ENCODE measurements at regions not wholly inside any gene's neighbourhood (a gene's known extent, or its start where the extent isn't known, plus 50 kb on each side); places are given as distances from the start of the nearest gene placed in this dataset.
"Not testable (repeated sequence)": the region's sequence is repeated elsewhere in the genome, so short reads cannot be mapped to it uniquely, and the experiment has no call there.

DNA sequence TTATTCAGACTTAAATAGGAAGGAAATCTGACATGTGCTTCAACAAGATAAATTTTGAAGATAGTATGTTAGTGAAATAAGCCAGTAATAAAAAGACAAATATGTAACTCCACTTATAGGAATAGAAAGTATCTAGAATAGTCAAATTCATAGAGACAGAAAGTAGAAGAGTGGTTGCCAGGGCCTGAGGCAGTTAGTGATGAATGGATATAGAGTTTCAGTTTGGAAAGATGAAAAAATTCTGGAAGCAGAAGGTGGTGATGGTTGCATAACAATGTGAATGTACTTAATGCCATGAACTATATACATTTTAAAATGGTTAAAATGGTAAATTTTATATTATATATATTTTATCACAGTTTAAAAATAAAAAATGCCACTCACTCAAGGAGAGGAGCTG lies 54.3 kb downstream of the HAND2 start:
- no peak for ATAC-seq

DNA sequence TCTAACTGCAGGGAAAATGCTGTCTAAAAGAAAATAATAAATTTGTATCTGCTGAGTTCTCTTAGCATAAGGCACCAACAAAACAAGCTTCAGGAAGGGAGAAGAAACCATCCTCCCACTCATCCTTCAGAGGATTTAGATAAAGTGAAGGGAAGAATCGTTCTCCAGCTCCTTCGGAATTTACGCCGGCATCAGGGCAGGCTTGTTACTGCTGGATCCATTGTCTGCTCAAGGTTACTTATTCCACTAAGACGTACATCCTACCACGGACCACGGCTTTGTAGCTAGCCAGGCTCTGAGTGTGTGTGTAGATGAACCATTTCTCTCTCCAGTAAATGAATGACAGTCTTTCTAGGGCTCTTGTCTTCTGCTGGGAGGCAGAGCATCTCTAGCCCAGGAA lies 60.4 kb downstream of the HAND2 start:
- no peak for ATAC-seq

DNA sequence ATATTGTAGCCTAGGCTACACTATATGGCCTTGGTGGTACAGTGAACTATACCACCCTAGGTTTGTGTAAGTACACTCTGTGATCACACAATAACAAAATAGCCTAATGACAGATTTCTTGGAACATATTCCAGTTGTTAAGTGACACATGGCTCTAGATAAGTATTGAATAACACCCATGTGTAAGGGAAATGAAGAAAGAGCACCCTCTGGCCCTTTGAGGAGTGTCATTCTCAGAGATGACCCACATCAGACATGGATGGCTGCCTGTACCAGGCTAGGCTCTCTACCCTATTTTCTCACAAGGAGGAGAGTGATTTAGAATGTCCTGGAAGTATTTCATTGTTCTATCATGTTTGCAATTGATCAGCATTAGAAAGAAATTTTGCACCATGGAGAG lies 61.7 kb downstream of the HAND2 start:
- no peak for ATAC-seq

DNA sequence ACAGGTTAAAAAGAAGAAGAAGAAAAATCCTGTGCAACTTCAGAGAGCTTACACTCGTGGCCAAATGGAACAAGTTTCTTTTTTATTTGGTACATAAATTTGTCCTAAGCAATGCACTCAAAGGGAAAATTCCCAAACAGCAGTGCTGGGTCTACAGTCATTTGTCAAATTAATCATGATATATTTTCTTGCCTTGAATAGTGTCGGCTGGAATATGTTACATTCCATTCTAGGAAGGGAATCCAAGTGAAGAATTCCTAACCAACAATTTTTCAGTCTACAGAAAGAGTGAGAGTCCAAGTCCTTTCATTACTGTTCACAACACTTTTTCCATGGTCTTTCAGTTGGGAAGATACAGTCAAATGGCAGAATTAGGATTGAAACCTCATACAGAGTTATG lies 63.9 kb downstream of the HAND2 start:
- ATAC-seq: no peak

DNA sequence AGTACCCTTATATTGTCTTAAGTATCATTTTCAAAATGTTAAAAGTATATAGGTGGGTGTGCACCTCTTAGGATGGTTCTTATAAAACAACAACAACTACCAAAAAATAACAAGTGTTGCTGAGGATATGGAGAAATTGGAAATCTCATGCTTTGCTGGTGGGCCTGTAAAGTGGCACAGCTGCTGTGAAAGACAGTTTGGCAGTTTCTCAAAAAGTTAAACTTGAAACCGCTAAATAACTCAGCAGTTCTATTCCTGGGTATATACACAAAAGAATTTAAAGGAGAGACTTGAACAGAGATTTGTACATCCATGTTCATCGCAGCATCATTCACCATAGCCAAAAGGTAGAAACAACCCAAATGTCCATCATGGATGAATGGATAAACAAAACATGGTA lies 65.5 kb downstream of the HAND2 start:
- no peak for ATAC-seq

DNA sequence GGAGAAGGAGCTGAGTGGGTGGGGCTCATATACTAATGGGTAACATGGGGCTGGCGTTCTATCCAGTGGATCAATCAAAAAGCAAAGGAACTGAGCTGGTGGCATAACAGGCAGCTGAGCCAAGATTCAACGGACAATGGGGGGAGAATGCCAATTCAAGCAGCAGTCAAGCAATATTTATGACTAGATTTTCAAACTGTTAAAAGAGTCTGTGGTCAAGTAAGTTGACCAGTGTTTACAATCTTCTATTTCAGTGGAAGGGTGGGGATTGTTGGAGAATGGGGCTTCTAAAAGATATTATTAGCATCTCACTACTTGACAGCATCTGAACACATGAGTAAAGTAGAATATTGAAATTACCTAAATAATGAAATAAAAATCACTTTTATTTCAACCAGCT lies 64.9 kb upstream of the SCRG1 start:
- ATAC-seq: no peak

DNA sequence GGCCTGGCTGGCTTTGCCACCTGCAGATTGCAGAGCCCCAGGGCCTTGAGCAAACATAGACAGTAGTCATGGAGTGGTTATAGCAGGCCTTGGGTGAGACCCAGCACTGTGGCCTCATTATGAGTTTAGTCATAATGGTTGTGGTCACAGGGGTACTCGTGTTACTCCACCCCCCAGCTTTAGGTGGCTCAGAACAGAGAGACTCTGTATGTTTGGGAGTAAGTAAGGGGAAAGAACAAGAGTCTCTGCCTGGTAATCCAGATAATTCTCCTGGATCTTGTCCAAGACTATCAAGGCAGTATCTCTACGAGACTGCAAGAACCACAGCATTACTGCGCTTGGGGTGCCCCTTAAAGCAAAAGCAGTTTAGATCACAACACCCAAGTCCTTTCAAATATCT lies 62.3 kb upstream of the SCRG1 start:
- peak in 1 of 2 donors; percentile 9 for ATAC-seq

DNA sequence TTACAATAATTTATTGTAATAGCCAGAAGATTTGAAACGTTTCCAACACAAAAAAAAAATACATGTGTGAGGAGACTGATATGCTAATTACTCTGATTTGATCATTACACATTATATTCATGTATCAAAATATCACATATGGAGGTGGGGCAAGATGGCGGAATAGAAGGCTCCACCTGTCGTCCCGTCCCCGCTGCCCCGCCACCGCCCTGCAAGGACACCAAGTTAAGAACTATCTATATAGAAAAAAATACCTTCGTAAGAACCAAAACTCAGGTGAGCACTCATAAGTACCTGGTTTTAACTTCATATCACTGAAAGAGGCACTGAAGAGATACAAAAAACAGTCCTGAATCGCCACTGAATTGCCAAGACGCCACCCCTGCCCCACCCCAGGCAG lies 60.9 kb upstream of the SCRG1 start:
- ATAC-seq: no peak

DNA sequence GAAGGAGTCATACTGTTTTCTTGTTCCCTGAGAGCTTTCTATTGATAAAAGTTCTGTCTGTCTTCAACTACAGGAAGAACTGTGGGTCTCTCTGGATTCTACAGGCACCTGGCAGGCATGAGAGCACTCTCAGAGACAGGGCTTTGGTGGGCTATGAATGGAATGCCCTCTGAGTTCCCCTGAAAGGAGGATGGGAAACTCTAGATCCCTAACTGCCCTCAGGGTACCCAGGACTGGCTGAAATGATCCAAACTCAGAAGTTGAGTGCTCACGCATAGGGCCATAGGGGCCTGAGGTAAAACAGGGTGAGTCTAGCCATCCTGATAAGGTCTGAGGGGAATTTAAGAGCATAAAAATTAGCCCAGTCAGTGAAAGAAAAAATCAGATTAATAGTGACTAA lies 59.0 kb upstream of the SCRG1 start:
- no peak for ATAC-seq

DNA sequence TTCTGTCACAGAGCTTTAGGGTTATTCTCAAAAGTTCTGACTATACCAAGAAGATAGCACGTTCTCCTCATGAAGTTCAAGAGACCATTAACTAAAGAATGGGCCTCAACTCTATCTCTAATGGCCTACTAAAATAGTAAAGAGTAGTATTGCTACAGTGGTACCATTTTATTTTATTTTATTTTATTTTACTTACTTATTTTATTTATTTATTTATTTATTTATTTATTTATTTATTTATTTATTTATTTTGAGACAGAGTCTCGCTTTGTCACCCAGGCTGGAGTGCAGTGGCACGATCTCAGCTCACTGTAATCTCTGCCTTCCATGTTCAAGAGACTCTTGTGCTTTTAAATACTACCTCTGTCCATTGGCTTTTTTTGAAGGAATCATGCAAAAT lies 52.5 kb upstream of the SCRG1 start:
- not testable (repeated sequence) for ATAC-seq

DNA sequence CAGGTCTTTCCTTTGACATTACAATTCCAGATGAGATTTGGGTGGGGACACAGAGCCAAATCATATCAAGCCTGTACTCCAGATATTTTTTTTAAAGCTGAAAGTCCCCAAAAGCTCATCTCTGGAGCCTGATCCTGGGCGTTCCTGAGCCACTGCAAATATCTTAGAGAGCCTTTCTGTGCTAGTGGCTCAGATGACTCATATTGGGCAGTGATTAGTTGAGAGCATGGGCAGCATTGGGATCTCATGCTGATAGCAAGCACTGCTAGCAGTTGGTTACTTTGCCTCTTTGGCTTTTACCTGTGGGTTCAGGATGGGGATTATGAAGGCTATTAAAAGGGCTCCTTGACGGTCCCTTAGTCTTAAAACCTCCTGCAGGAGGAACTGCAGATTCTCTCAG lies 51.4 kb upstream of the SCRG1 start:
- ATAC-seq: no peak

DNA sequence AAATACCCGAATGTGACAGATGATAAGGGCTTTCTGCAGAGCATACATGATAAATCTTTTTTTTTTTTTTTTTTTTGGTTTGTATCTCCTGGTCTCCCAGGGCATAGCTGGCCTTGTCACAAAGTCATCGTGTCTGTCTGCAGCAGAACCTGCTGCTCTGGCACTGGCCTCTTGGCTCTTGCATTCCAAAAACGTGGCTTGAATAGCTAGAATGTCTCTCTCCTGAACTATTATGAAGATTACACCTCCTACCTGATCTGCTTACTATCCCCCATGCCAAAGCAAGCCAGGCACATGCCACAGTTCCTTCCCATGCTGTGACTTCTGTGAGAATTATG lies 50.4 kb upstream of the SCRG1 start:
- ATAC-seq: no peak

DNA sequence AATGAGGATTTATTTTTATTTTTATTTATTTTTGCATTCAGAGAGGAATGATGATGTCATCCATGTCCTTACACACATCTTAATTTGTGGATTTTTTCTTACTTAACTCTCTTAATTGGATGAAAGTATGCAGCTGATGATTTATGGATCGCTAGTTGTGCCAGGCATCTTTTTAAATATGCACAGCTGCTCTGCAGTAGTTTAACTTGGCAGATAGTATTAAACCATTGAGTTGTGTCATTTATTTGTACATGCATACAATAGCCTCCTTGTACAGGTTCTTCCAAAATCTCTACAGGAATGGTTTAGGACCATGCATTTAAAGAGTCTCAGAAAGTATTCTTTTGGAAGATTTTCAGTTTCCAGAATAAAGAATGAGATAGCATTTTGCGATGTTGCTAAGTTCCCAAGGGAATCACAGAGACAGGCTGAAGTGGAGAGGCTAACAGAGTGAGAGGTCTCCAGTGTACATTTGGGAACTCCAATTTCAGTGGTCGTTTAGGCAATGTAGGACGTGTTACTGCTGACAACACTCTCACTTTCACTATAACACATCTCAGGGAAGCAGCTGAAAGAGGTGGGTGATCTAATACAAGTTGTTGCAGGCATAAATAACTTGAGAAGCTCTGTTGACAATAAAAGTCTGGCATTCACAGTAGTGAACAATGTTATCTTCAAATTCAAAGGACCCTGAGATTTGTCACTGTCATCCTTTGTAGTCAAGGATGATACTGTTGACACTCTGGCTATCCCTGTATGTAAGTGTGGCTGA lies 49.9 kb upstream of the SCRG1 start:
- no peak for ATAC-seq
